GM18498 (cell line): ENCODE measurements at regions not wholly inside any gene's neighbourhood (a gene's known extent, or its start where the extent isn't known, plus 50 kb on each side); places are given as distances from the start of the nearest gene placed in this dataset.
"Not testable (repeated sequence)": the region's sequence is repeated elsewhere in the genome, so short reads cannot be mapped to it uniquely, and the experiment has no call there.

Experiments used
- ATAC-seq: cut with Tn5 transposase; IDR thresholded peaks from one replicate; pipeline ENCODE4 v1.9.1; 2021; ENCODE audit warnings: mild to moderate bottlenecking, moderate library complexity; ENCODE audit not compliant: unreplicated experiment

DNA sequence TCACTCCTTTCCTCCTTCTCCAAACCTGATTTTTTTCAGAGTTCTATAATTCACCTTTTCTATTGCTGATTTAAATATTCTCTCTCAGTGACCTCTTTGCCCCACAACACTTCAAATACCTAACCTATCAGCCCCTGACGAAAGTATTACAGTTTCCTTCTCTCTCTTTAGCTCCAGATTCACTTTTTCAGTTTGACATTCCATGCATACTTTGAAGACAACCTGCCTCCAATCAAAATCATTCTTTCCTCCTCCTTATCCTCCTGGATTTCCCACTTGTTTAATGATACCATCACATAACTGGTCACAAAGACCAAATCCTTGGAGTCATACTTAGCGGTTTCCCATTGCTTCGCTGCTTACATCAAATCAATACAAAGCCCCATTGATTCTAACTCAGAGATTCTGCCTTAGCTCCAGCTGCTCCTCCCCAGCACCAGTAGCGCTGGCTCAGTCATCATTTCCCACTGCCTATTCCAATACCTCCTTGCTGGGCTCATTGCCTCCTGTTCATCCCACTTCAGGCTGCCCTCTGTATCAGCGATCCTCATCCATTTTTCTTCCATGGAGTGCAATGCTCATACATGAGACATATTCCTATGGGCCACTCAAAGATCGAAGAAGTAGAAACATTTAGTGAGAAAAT, 240.1 kb downstream of the ZNF92 start:
- ATAC-seq = not testable (repeated sequence)

GRCh38 chr7:65616111-65616510, 242.5 kb downstream of the ZNF92 start:
- ATAC-seq = peak; percentile 72

- not testable (repeated sequence) for ATAC-seq
These were observed 246.6 kb downstream of the ZNF92 start for GRCh38 chr7:65620216-65620615.

DNA sequence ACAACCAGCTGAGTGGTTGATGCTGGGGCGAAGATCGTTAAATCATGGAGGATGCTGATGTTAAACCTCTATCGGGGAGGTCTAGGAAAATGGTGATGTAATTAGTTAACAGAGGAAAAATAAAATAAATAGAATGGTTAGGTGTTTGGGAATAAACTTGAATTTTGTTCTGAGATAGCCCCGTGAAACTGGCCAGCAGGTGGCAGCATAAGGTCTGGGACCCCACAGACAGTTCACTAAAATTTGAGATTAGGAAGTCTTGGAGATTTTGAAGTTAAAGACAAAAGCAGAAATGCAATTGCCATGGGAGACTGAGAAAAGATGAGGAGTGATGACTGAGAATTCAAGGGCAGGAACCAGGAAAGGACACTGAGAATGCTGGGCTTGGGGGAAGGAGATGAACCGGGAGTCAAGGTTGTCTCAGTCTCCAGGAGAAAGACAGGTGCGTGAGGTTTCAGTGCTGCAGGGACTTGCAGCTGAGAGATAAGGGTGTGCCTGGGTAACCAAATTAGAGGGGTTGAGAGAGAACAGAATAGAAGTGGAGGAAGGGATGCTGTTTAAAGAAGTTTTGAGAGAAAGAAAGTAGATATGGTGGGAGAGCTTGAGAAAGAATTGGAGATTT, 248.0 kb downstream of the ZNF92 start:
- not testable (repeated sequence) for ATAC-seq

DNA sequence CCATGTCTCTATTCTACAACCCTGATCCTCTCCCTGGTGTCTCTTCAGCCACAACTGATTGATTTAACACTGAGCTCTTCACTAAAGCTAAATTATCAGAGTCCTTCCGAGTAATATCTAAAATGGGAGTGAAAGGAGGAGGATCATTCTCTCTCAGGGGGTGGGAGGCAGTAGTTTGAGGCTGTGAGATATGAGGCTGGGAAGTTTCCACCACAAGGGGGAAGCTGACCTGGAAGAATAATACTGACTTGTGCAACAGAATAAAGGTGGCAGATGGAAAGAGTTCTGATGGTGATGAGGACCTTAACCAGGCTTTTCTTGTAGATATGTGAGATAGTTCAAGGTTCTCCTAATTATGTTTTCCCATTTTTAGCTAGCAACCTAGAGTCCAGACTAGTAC, 241.6 kb upstream of the VKORC1L1 start:
- not testable (repeated sequence) for ATAC-seq

DNA sequence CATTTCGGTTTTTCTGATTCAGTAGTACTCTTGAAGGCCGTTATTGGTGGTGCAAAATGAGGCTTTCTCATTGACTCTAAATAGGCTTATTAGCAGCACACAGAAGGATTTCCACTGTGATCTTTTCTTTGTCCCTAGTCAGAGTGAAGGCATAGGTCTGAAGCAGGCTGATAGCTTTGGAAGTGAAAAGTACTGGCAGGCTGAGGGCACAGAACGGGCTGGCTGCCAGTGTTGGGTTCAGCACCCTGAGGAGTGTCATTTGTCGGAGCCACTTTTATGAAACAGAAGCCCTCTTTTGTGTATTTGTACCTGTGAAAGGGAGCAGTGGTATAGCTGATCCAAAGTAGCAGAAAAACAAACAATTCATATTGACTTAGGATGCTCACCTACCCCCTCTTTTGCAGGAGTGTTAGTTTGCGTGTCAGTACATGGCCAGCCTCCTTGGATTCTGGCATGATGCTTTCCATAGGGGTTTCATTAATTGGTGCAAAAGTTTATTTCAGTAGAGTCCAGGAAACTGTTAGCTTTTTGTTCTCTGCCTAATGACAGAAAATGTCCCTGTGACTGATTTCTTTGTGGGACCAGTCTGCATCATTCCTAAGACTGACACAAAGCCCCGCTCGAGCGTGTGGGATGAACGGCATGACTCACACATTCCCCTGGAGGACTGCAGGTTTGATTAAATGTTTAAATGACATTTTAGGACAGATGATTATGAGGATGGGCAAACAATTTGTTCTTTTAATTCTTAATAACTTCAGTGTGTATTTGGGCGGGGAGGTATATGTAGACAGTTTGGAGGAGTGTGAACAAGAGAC, 239.1 kb upstream of the VKORC1L1 start:
- not testable (repeated sequence) for ATAC-seq

DNA sequence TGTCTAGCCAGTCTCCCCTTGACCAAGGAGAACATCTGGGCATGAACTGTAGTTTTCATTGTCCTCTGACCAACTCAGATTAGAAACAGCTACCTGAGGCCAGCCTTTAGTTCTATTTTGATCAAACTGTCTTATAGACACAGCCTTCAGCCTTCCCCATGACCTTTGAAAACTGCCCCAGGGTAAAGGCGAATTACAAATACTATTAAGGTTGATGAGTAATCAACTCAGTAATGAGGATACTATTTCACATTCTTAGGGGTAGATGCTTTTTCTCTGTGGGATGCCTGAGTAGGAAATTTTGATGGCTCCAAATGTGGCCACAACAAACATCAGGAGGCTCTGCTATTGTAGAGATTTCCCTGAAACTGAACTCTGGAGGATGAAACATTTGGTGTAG, 234.0 kb upstream of the VKORC1L1 start:
- not testable (repeated sequence) for ATAC-seq

GRCh38 chr7:65639717-65640116, 233.2 kb upstream of the VKORC1L1 start:
- not testable (repeated sequence) for ATAC-seq

- ATAC-seq = not testable (repeated sequence)
These were observed 229.4 kb upstream of the VKORC1L1 start for GRCh38 chr7:65643498-65643897.

GRCh38 chr7:65647153-65647964, 225.5 kb upstream of the VKORC1L1 start:
- not testable (repeated sequence) for ATAC-seq

- not testable (repeated sequence) for ATAC-seq
These were observed 221.7 kb upstream of the VKORC1L1 start for GRCh38 chr7:65651174-65651573.

DNA sequence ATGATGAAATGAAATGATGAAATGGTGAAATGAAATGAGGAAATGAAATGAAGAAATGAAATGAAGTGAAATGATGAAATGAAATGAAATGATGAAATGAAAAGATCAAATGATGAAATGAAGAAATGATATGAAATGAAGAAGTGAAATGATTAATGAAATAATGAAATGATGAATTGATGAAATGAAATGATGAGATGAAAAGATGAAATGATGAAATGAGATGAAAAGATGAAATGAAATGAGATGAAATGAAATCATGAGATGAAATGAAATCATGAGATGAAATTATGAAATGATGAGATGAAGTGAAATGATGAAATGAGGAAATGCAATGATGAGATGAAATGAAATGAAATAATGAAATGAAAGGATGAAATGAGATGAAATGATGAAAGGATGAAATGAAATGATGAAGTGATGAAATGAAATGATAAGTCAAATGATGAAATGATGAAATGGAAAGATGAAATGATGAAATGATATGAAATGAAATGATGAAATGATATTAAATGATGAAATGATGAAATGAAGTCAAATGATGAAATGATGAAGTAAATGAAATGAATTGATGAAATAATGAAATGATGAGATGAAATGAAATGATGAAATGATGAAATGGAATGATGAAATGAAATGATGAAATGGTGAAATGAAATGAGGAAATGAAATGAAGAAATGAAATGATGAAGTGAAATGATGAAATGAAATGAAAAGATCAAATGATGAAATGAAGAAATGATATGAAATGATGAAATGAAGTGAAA, 220.9 kb upstream of the VKORC1L1 start:
- ATAC-seq = not testable (repeated sequence)

DNA sequence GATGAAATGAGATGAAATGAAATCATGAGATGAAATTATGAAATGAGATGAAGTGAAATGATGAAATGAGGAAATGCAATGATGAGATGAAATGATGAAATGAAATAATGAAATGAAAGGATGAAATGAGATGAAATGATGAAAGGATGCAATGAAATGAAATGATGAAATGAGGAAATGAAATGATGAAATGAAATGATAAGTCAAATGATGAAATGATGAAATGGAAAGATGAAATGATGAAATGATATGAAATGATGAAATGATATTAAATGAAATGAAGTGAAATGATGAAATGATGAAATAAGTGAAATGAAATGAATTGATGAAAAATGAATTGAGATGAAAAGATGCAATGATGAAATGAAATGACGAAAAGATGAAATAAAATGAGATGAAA, 220.2 kb upstream of the VKORC1L1 start:
- not testable (repeated sequence) for ATAC-seq

DNA sequence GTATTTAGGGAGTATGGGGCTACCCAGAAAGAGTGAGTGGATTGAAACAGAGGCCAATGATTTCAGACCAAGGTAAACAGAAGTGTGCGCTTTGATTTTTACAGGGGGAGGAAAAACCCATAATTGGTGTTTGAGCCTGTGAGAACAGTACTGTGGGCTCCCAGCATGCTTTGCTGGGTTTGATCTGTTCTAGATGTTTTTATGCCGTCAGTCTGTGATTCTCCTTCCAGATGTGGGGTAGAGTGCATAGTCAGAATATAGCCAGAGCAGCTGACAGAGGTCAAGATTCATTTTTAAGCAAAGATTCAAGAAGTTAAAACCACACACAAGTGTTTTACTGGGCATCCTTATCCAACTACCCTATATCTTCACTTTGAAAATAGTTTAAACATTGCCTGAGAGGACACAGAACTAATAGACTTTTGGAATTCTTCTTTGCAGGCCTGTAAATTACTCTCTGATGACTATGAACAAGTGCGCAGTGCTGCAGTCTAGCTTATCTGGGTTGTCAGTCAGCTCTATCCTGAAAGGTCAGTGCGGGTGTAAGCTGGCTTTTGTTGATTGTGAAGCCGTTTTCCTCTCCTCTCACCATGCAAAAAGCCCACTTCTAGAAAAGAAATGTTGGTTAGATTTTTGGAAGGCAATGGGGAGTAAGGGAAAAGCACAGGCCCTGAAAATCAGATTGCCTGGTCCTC, 216.2 kb upstream of the VKORC1L1 start:
- not testable (repeated sequence) for ATAC-seq

GRCh38 chr7:65683362-65683761, 189.5 kb upstream of the VKORC1L1 start:
- ATAC-seq = not testable (repeated sequence)

GRCh38 chr7:65699026-65699714, 173.7 kb upstream of the VKORC1L1 start:
- not testable (repeated sequence) for ATAC-seq

GRCh38 chr7:65699715-65700356, 173.0 kb upstream of the VKORC1L1 start:
- not testable (repeated sequence) for ATAC-seq

GRCh38 chr7:65719123-65719798, 153.6 kb upstream of the VKORC1L1 start:
- ATAC-seq = not testable (repeated sequence)
